ENCODE measurements at regions not wholly inside any gene's neighbourhood (a gene's known extent, or its start where the extent isn't known, plus 50 kb on each side); places are given as distances from the start of the nearest gene placed in this dataset.

DNA sequence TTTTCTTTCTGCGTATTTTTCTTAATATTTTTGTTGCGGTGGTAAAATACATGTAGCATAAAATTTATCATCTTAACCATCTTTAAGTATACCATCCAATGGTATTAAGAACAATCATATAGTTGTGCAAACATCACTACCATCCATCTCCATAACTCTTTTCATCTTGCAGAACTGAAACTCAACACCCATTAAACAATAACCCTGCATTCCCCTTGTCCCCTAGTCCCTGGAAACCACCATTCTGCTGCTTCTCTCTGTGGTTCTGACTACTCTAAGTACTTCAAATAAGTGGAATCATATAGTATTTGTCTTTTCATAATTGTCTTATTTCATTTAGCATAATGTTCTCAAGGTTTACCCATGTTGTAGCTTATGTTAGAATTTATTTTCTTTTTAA, 67.3 kb upstream of the EOMES start:
- TF ChIP-seq POLR2A (IDR thresholded peaks at IDR 0.05; ENCODE audit: low read length): no peak
- no peak for TF ChIP-seq GATA1 (IDR thresholded peaks at IDR 0.05; ENCODE audit: low read depth, low read length)
